Retinal pigment epithelial cell (primary cell): ENCODE measurements at regions not wholly inside any gene's neighbourhood (a gene's known extent, or its start where the extent isn't known, plus 50 kb on each side); places are given as distances from the start of the nearest gene placed in this dataset.

Experiments used
- DNase-seq: peaks from one replicate; pipeline ENCODE4 v3.0.0-alpha.2; 2010; ENCODE audit warnings: low read depth
- H3K4me3 ChIP-seq: 2 replicates; pipeline ENCODE4 v1.5.1; 2011; ENCODE audit warnings: mild to moderate bottlenecking, low read length, control low read depth, moderate library complexity
- TF ChIP-seq, protein P1 (sequence below): conservative IDR thresholded peaks from 2 replicates; pipeline ENCODE4 v1.5.1; 2011; ENCODE audit warnings: low read depth, low read length, control low read depth, inconsistent platforms

DNA sequence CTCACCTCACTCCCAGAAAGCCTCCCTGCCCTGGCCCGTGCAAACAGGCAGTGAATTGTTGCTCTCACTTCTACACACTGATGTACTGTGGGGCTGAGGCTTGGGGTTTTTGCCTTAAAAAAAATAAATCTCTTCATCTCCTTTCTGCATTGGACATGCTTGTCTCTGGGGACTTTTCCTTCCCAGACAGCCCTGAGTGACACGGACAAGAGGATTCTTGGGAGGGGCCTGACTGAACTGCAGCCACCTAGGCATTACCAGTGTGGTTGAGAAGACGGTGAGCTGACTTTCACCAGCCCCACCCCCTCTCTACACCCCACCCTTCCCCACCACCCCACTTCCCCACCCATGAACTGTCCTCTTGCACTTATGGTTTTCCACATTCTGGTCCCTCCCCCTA, 51.6 kb upstream of the PARP11 start:
- H3K4me3 ChIP-seq, result no peak overlapping the region
- no peak for DNase-seq
- TF ChIP-seq, protein P1, sequence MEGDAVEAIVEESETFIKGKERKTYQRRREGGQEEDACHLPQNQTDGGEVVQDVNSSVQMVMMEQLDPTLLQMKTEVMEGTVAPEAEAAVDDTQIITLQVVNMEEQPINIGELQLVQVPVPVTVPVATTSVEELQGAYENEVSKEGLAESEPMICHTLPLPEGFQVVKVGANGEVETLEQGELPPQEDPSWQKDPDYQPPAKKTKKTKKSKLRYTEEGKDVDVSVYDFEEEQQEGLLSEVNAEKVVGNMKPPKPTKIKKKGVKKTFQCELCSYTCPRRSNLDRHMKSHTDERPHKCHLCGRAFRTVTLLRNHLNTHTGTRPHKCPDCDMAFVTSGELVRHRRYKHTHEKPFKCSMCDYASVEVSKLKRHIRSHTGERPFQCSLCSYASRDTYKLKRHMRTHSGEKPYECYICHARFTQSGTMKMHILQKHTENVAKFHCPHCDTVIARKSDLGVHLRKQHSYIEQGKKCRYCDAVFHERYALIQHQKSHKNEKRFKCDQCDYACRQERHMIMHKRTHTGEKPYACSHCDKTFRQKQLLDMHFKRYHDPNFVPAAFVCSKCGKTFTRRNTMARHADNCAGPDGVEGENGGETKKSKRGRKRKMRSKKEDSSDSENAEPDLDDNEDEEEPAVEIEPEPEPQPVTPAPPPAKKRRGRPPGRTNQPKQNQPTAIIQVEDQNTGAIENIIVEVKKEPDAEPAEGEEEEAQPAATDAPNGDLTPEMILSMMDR, result no peak

DNA sequence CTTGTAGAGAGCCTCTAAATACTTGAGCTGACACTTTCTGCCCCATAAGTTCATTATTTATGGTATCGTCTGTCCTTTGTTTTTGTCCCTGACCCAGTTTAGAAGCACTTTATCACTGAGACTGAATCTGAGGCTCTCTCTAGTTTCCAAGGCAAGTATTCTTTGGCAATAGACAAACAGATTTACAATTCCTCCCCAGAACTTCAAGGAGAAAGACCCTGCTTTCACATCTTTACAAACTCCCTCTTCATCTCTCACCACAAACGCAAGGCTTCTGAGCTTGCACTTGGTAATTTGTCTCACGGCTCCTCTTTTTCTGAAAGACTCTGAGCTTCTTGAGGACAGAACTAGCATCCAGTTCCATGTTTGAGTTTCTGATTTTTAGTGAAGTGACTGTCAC, 49.8 kb upstream of the PARP11 start:
- TF ChIP-seq, protein P1, result no peak
- no peak for DNase-seq

More for the DNA sequence above, 49.8 kb upstream of the PARP11 start:
- H3K4me3 ChIP-seq, result no peak overlapping the region
